ENCODE measurements at regions not wholly inside any gene's neighbourhood (a gene's known extent, or its start where the extent isn't known, plus 50 kb on each side); places are given as distances from the start of the nearest gene placed in this dataset.

GRCh38 chr6:3984494-3984893 is 94.4 kb downstream of the FAM217A start:
- TF ChIP-seq CTCF (IDR thresholded peaks at IDR 0.05) (no peak), EP300 (IDR thresholded peaks at IDR 0.05) (no peak)

All from upper lobe of left lung (tissue), 4 donors.